IMR-90 (cell line): ENCODE measurements at regions not wholly inside any gene's neighbourhood (a gene's known extent, or its start where the extent isn't known, plus 50 kb on each side); places are given as distances from the start of the nearest gene placed in this dataset.

ENCODE experiments used
- ATAC-seq: fragments of 200-7000 bp; cut with Tn5 transposase; 2 replicates; pipeline ENCODE4 v1.9.1; 2020; ENCODE audit warnings: low read depth, mild to moderate bottlenecking, moderate library complexity
- BruUV-seq: library from RNA; stranded (reverse); fragments of 400-500 nt; replicated peaks from 2 replicates; lab custom pipeline; 2021; lab: Mats Ljungman, UMichigan
- CTCF ChIA-PET: fragments of 300-600 bp; formaldehyde crosslinking; extraction: SDS; loops from one replicate; lab custom pipeline; 2021; ENCODE audit warnings: antibody characterized with exemption; lab: Yijun Ruan, JAX
- POLR2A ChIA-PET: fragments of 300-600 bp; sonication (Branson Sonifier 250); formaldehyde crosslinking; loops from one replicate; lab custom pipeline; 2022; ENCODE audit warnings: antibody characterized with exemption; ENCODE audit not compliant: unreplicated experiment; lab: Charles Lee
- DNase-seq: peaks from one replicate; pipeline ENCODE4 v3.0.0; 2013
- H2AFZ ChIP-seq: replicated peaks from 2 replicates; pipeline ENCODE3; 2013; ENCODE audit warnings: low read length, mild to moderate bottlenecking; ENCODE audit not compliant: poor library complexity
- H2AK5ac ChIP-seq: 2 replicates; pipeline ENCODE4 v1.6.1; 2013; ENCODE audit warnings: low read depth, low read length, inconsistent platforms
- H2AK9ac ChIP-seq: replicated peaks from 2 replicates; pipeline ENCODE3; 2013; ENCODE audit warnings: mild to moderate bottlenecking, low read depth, low read length, moderate library complexity; ENCODE audit not compliant: poor library complexity
- H2BK120ac ChIP-seq: 2 replicates; pipeline ENCODE4 v1.6.1; 2013; ENCODE audit warnings: low read depth, low read length, inconsistent platforms
- H2BK15ac ChIP-seq: 3 replicates; pipeline ENCODE4 v1.6.1; 2013; ENCODE audit warnings: low read depth, low read length, inconsistent platforms
- H2BK20ac ChIP-seq: 2 replicates; pipeline ENCODE4 v1.6.1; 2013; ENCODE audit warnings: low read depth, mild to moderate bottlenecking, inconsistent platforms, low read length, moderate library complexity
- H2BK5ac ChIP-seq: 2 replicates; pipeline ENCODE4 v1.6.1; 2013; ENCODE audit warnings: mild to moderate bottlenecking, low read depth, low read length, inconsistent platforms; ENCODE audit not compliant: poor library complexity, severe bottlenecking
- H3K14ac ChIP-seq: replicated peaks from 2 replicates; pipeline ENCODE4 v1.6.1; 2013; ENCODE audit warnings: low read depth, low read length, inconsistent platforms
- H3K18ac ChIP-seq: 2 replicates; pipeline ENCODE4 v1.6.1; 2013; ENCODE audit warnings: low read depth, low read length, control low read depth
- H3K23ac ChIP-seq: 2 replicates; pipeline ENCODE4 v1.6.1; 2013; ENCODE audit warnings: low read depth, low read length, inconsistent platforms
- H3K27ac ChIP-seq: 2 replicates; pipeline ENCODE4 v1.5.1; 2013; ENCODE audit warnings: mild to moderate bottlenecking, control low read depth, low read length; ENCODE audit not compliant: insufficient read depth
- H3K27me3 ChIP-seq: 2 replicates; pipeline ENCODE4 v1.6.1; 2013; ENCODE audit warnings: low read length; ENCODE audit not compliant: control insufficient read depth, insufficient read depth
- H3K36me3 ChIP-seq: 2 replicates; pipeline ENCODE4 v1.6.1; 2013; ENCODE audit warnings: low read length, mixed read lengths; ENCODE audit not compliant: control insufficient read depth, insufficient read depth
- H3K4ac ChIP-seq: 2 replicates; pipeline ENCODE4 v1.6.1; 2013; ENCODE audit warnings: low read depth, low read length, inconsistent platforms
- H3K4me1 ChIP-seq: 2 replicates; pipeline ENCODE4 v1.6.1; 2013; ENCODE audit warnings: low read length, mixed read lengths; ENCODE audit not compliant: control insufficient read depth, insufficient read depth
- H3K4me2 ChIP-seq: 2 replicates; pipeline ENCODE4 v1.6.1; 2013; ENCODE audit warnings: low read depth, mild to moderate bottlenecking, control low read depth, low read length, moderate library complexity
- H3K4me3 ChIP-seq: 2 replicates; pipeline ENCODE4 v1.5.1; 2013; ENCODE audit warnings: low read depth, mild to moderate bottlenecking, control low read depth, low read length, moderate library complexity; ENCODE audit not compliant: insufficient read depth
- H3K56ac ChIP-seq: 2 replicates; pipeline ENCODE4 v1.6.1; 2013; ENCODE audit warnings: low read length, inconsistent platforms; ENCODE audit not compliant: insufficient read depth; ENCODE audit errors: extremely low read depth
- H3K79me1 ChIP-seq, 2 experiments: 2 replicates each; pipeline ENCODE4 v1.6.1; 2013; ENCODE audit warnings: low read length in 2 of 2, inconsistent platforms in 1 of 2, low read depth in 1 of 2
- H3K9ac ChIP-seq: 2 replicates; pipeline ENCODE4 v1.6.1; 2013; ENCODE audit warnings: low read depth, low read length, control low read depth
- H3K9me1 ChIP-seq: 2 replicates; pipeline ENCODE4 v1.6.1; 2013; ENCODE audit warnings: low read length, inconsistent platforms; ENCODE audit not compliant: insufficient read depth
- H3K9me3 ChIP-seq: 2 replicates; pipeline ENCODE4 v1.6.1; 2013; ENCODE audit warnings: low read length; ENCODE audit not compliant: control insufficient read depth, insufficient read depth
- H4K20me1 ChIP-seq: 2 replicates; pipeline ENCODE4 v1.6.1; 2013; ENCODE audit warnings: low read length, inconsistent platforms; ENCODE audit not compliant: insufficient read depth
- H4K5ac ChIP-seq: 2 replicates; pipeline ENCODE4 v1.6.1; 2013; ENCODE audit warnings: mild to moderate bottlenecking, low read depth, low read length, control low read depth
- H4K8ac ChIP-seq, 2 experiments: 2 replicates each; pipeline ENCODE4 v1.6.1; 2013; ENCODE audit warnings: low read depth in 2 of 2, low read length in 2 of 2, control low read depth in 1 of 2, inconsistent platforms in 1 of 2
- H4K91ac ChIP-seq: 2 replicates; pipeline ENCODE4 v1.6.1; 2013; ENCODE audit warnings: low read depth, low read length, inconsistent platforms; ENCODE audit not compliant: insufficient read depth
- BHLHE40 ChIP-seq: fragments of 150-350 bp; IDR thresholded peaks from 2 replicates; pipeline ENCODE4 v1.6.1; 2016; ENCODE audit warnings: mild to moderate bottlenecking, low read depth, low read length
- CEBPB ChIP-seq: IDR thresholded peaks from 2 replicates; pipeline ENCODE4 v1.6.1; 2012; ENCODE audit warnings: low read depth, low read length, improper control_type of control experiment
- CHD1 ChIP-seq: IDR thresholded peaks from 2 replicates; pipeline ENCODE4 v1.6.1; 2012; ENCODE audit warnings: low read depth, low read length, improper control_type of control experiment
- FOS ChIP-seq: fragments of 150-350 bp; IDR thresholded peaks from 2 replicates; pipeline ENCODE4 v1.6.1; 2016; ENCODE audit warnings: low read depth, low read length
- MAFK ChIP-seq: IDR thresholded peaks from 2 replicates; pipeline ENCODE4 v1.6.1; 2012; ENCODE audit warnings: low read depth, low read length, improper control_type of control experiment
- MAZ ChIP-seq: IDR thresholded peaks from 2 replicates; pipeline ENCODE4 v1.6.1; 2012; ENCODE audit warnings: low read depth, mild to moderate bottlenecking, low read length, improper control_type of control experiment, moderate library complexity, borderline replicate concordance
- MXI1 ChIP-seq: IDR thresholded peaks from 2 replicates; pipeline ENCODE4 v1.6.1; 2012; ENCODE audit warnings: low read depth, mild to moderate bottlenecking, low read length, moderate library complexity, borderline replicate concordance
- POLR2A ChIP-seq: IDR thresholded peaks from 2 replicates; pipeline ENCODE4 v1.6.1; 2012; ENCODE audit warnings: mild to moderate bottlenecking, low read depth, low read length
- RAD21 ChIP-seq: IDR thresholded peaks from 2 replicates; pipeline ENCODE4 v1.6.1; 2012; ENCODE audit warnings: low read length, improper control_type of control experiment
- RCOR1 ChIP-seq: IDR thresholded peaks from 2 replicates; pipeline ENCODE4 v1.6.1; 2012; ENCODE audit warnings: mild to moderate bottlenecking, low read length, improper control_type of control experiment; ENCODE audit not compliant: insufficient replicate concordance
- RFX5 ChIP-seq: IDR thresholded peaks from 2 replicates; pipeline ENCODE4 v1.8.0; 2012; ENCODE audit warnings: low read depth, mild to moderate bottlenecking, low read length, moderate library complexity
- SMC3 ChIP-seq: fragments of 150-350 bp; IDR thresholded peaks from 2 replicates; pipeline ENCODE4 v1.6.1; 2016; ENCODE audit warnings: low read depth, mild to moderate bottlenecking, antibody characterized with exemption, low read length, moderate library complexity
- WGBS, 2 experiments: methylation state at CpG; one replicate each; pipeline versions ENCODE4 v1.1.5 to v1.1.7; 2013; ENCODE audit warnings: missing lambda C conversion rate in 2 of 2; ENCODE audit not compliant: insufficient read length in 1 of 2; ENCODE audit errors: extremely low coverage in 2 of 2; 5-methylcytosine and 5-hydroxymethylcytosine counted together
- dilution Hi-C: fragments of 300-500 bp; cut with HindIII; formaldehyde crosslinking; loops from one replicate; pipeline ENCODE4 v1.14.3; 2018; ENCODE audit warnings: low sequenced_read_pairs; ENCODE audit not compliant: unreplicated experiment
- in situ Hi-C: fragments of 300-500 bp; cut with MboI; formaldehyde crosslinking; loops from 3 replicates; pipeline ENCODE4 v1.14.3; 2019; ENCODE audit warnings: low sequenced_read_pairs, inconsistent platforms, mixed read lengths
- intact Hi-C: fragments of 100-400 bp; cut with micrococcal nuclease; formaldehyde crosslinking; loops from 2 replicates; pipeline ENCODE4 v1.10.0; 2022
- TF ChIP-seq, protein P1 (sequence below): fragments of 150-350 bp; IDR thresholded peaks from 2 replicates; pipeline ENCODE4 v1.6.1; 2017; ENCODE audit warnings: mild to moderate bottlenecking, antibody characterized with exemption, low read length, low read depth
- TF ChIP-seq, protein P2 (sequence below): conservative IDR thresholded peaks from 2 replicates; pipeline ENCODE4 v1.5.1; 2012; ENCODE audit warnings: mild to moderate bottlenecking, low read depth, low read length, improper control_type of control experiment
- TF ChIP-seq, protein P3 (sequence below): fragments of 150-350 bp; IDR thresholded peaks from 2 replicates; pipeline ENCODE4 v1.6.1; 2016; ENCODE audit warnings: low read depth, mild to moderate bottlenecking, low read length, moderate library complexity, borderline replicate concordance

DNA sequence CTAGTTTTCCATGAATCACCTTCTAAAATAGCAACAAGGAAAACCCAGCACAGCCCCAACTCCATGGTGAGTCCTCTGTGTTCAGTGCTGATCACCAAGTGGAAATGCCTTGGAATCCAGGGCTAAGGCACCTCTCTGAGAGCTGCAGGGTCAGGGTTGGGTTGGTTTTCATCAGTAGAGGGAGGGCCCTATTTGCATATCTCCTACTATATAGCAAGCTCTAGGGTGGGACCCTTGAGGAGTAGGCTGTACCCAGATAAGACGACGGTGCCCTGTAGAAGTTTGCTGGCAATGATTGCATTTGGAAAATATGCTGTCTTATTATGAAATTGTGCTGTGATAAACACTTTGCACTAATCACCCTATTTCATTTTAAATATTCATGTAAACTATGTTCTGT, 1011.8 kb downstream of the TMEM121 start:
- Histone ChIP-seq H3K14ac (no peak overlapping the region), H3K56ac (no peak overlapping the region), H3K9me1 (no peaks in the 10 kb centered on the region), H3K23ac (no peak overlapping the region), H3K18ac (no peak overlapping the region), H2AFZ (no peak overlapping the region), H4K8ac (no peak overlapping the region), H3K36me3 (no peaks in the 10 kb centered on the region), H3K9ac (no peak overlapping the region), H2BK20ac (no peak overlapping the region), H2AK9ac (no peak overlapping the region), H3K27ac (no peak overlapping the region), H2AK5ac (no peak overlapping the region), H3K79me1 (no peaks in the 10 kb centered on the region), H3K4me1 (no peaks in the 10 kb centered on the region), H3K4me2 (no peak overlapping the region), H2BK15ac (no peak overlapping the region), H2BK5ac (no peak overlapping the region), H3K9me3 (peaks cover 8% of the 10 kb centered on the region), H4K20me1 (no peaks in the 10 kb centered on the region), H3K27me3 (no peaks in the 10 kb centered on the region), H2BK120ac (no peak overlapping the region), H3K4ac (no peak overlapping the region), H3K4me3 (no peak overlapping the region), H4K91ac (no peak overlapping the region), H4K5ac (no peak overlapping the region)
- in situ Hi-C loops (no loop called here), intact Hi-C loops (no loop called here), dilution Hi-C loops (no loop called here)
- WGBS, 2 experiments: no CpG with 5 or more reads among the region's 2 CpGs
- POLR2A ChIA-PET: no interaction called here
- ATAC-seq (no peak), DNase-seq (no peak)
- BruUV-seq: no TSS peak
- CTCF ChIA-PET: no interaction called here
- TF ChIP-seq, protein P1, sequence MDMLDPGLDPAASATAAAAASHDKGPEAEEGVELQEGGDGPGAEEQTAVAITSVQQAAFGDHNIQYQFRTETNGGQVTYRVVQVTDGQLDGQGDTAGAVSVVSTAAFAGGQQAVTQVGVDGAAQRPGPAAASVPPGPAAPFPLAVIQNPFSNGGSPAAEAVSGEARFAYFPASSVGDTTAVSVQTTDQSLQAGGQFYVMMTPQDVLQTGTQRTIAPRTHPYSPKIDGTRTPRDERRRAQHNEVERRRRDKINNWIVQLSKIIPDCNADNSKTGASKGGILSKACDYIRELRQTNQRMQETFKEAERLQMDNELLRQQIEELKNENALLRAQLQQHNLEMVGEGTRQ: no peak
- TF ChIP-seq, protein P2, sequence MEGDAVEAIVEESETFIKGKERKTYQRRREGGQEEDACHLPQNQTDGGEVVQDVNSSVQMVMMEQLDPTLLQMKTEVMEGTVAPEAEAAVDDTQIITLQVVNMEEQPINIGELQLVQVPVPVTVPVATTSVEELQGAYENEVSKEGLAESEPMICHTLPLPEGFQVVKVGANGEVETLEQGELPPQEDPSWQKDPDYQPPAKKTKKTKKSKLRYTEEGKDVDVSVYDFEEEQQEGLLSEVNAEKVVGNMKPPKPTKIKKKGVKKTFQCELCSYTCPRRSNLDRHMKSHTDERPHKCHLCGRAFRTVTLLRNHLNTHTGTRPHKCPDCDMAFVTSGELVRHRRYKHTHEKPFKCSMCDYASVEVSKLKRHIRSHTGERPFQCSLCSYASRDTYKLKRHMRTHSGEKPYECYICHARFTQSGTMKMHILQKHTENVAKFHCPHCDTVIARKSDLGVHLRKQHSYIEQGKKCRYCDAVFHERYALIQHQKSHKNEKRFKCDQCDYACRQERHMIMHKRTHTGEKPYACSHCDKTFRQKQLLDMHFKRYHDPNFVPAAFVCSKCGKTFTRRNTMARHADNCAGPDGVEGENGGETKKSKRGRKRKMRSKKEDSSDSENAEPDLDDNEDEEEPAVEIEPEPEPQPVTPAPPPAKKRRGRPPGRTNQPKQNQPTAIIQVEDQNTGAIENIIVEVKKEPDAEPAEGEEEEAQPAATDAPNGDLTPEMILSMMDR: no peak
- TF ChIP-seq SMC3: no peak
- TF ChIP-seq MAFK: no peak
- no peak for TF ChIP-seq BHLHE40
- TF ChIP-seq CEBPB: no peak
- no peak for TF ChIP-seq MXI1
- no peak for TF ChIP-seq POLR2A
- TF ChIP-seq, protein P3, sequence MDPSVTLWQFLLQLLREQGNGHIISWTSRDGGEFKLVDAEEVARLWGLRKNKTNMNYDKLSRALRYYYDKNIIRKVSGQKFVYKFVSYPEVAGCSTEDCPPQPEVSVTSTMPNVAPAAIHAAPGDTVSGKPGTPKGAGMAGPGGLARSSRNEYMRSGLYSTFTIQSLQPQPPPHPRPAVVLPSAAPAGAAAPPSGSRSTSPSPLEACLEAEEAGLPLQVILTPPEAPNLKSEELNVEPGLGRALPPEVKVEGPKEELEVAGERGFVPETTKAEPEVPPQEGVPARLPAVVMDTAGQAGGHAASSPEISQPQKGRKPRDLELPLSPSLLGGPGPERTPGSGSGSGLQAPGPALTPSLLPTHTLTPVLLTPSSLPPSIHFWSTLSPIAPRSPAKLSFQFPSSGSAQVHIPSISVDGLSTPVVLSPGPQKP: no peak
- no peak for TF ChIP-seq RCOR1
- TF ChIP-seq FOS: no peak
- TF ChIP-seq MAZ: no peak
- TF ChIP-seq RFX5: no peak
- TF ChIP-seq RAD21: no peak
- TF ChIP-seq CHD1: no peak
